Activated CD4-positive, alpha-beta T cell treated with anti-CD3 and anti-CD28 coated beads, Interleukin-2, Interleukin-4, amounts not matched to agents 100 ng/mL and 50 ng/mL, durations not matched to agents 16 hours and 8 hours (primary cell): ENCODE measurements at regions not wholly inside any gene's neighbourhood (a gene's known extent, or its start where the extent isn't known, plus 50 kb on each side); places are given as distances from the start of the nearest gene placed in this dataset.
"Not testable (repeated sequence)": the region's sequence is repeated elsewhere in the genome, so short reads cannot be mapped to it uniquely, and the experiment has no call there.

Experiments
- DNase-seq: peaks from one replicate; pipeline ENCODE4 v3.0.0-alpha.2; 2020; ENCODE audit warnings: low spot score

GRCh38 chr6:134821928-134822864 is 127.7 kb downstream of the ALDH8A1 start:
- no peak for DNase-seq

GRCh38 chr6:134821397-134821796 is 128.5 kb downstream of the ALDH8A1 start:
- no peak for DNase-seq

GRCh38 chr6:134819863-134820800 is 129.8 kb downstream of the ALDH8A1 start:
- no peak for DNase-seq

- no peak for DNase-seq
Measured at GRCh38 chr6:134819236-134819635, 130.7 kb downstream of the ALDH8A1 start.

- no peak for DNase-seq
Measured at GRCh38 chr6:134817448-134817847, 132.5 kb downstream of the ALDH8A1 start.

GRCh38 chr6:134816780-134817179 is 133.1 kb downstream of the ALDH8A1 start:
- no peak for DNase-seq

- no peak for DNase-seq
Measured at GRCh38 chr6:134816300-134816699, 133.6 kb downstream of the ALDH8A1 start.

GRCh38 chr6:134814076-134814695 is 135.7 kb downstream of the ALDH8A1 start:
- DNase-seq: no peak

- DNase-seq: no peak
Measured at GRCh38 chr6:134813146-134813545, 136.8 kb downstream of the ALDH8A1 start.

GRCh38 chr6:134810402-134810801 is 139.5 kb downstream of the ALDH8A1 start:
- no peak for DNase-seq

GRCh38 chr6:134809130-134809529 is 140.8 kb downstream of the ALDH8A1 start:
- DNase-seq: no peak

- no peak for DNase-seq
Measured at GRCh38 chr6:134806180-134806798, 143.6 kb downstream of the ALDH8A1 start.

GRCh38 chr6:134805168-134805567 is 144.7 kb downstream of the ALDH8A1 start:
- no peak for DNase-seq

- not testable (repeated sequence) for DNase-seq
Measured at GRCh38 chr6:134804311-134804710, 145.6 kb downstream of the ALDH8A1 start.

GRCh38 chr6:134802426-134803058 is 147.4 kb downstream of the ALDH8A1 start:
- no peak for DNase-seq

- DNase-seq: no peak
Measured at GRCh38 chr6:134797400-134798113, 152.3 kb downstream of the ALDH8A1 start.

GRCh38 chr6:134795691-134796090 is 154.2 kb downstream of the ALDH8A1 start:
- no peak for DNase-seq

GRCh38 chr6:134795001-134795400 is 154.9 kb downstream of the ALDH8A1 start:
- DNase-seq: no peak

- not testable (repeated sequence) for DNase-seq
Measured at GRCh38 chr6:134791243-134791843, 158.6 kb downstream of the ALDH8A1 start.

GRCh38 chr6:134787261-134787877 is 162.5 kb downstream of the ALDH8A1 start:
- DNase-seq: no peak
